Neuronal stem cell (in vitro differentiated cells): ENCODE measurements at regions not wholly inside any gene's neighbourhood (a gene's known extent, or its start where the extent isn't known, plus 50 kb on each side); places are given as distances from the start of the nearest gene placed in this dataset.
A peak's percentile ranks its signal among the peaks of the same experiment; 100 is the strongest.

ENCODE experiments used
- DNase-seq: peaks from one replicate; pipeline ENCODE4 v3.0.0-alpha.2; 2013; ENCODE audit warnings: low spot score
- H2AFZ ChIP-seq: one replicate; pipeline ENCODE4 v1.6.1; 2013; ENCODE audit warnings: mild to moderate bottlenecking, low read length, inconsistent platforms
- H2AK5ac ChIP-seq: 2 replicates; pipeline ENCODE4 v1.6.1; 2013; ENCODE audit warnings: low read depth, mild to moderate bottlenecking, inconsistent platforms, low read length, moderate library complexity, mixed read lengths
- H2BK120ac ChIP-seq: 2 replicates; pipeline ENCODE4 v1.6.1; 2013; ENCODE audit warnings: low read depth, mild to moderate bottlenecking, inconsistent platforms, low read length, moderate library complexity, mixed read lengths
- H2BK12ac ChIP-seq: one replicate; pipeline ENCODE4 v1.6.1; 2013; ENCODE audit warnings: low read length, inconsistent platforms
- H2BK15ac ChIP-seq: 2 replicates; pipeline ENCODE4 v1.6.1; 2013; ENCODE audit warnings: mild to moderate bottlenecking, low read length, inconsistent platforms, mixed read lengths
- H2BK5ac ChIP-seq: one replicate; pipeline ENCODE4 v1.6.1; 2013; ENCODE audit warnings: inconsistent platforms, mild to moderate bottlenecking, low read length, moderate library complexity
- H3K14ac ChIP-seq: one replicate; pipeline ENCODE4 v1.6.1; 2013; ENCODE audit warnings: low read length, inconsistent platforms
- H3K18ac ChIP-seq: 2 replicates; pipeline ENCODE4 v1.6.1; 2013; ENCODE audit warnings: low read length, inconsistent platforms
- H3K23ac ChIP-seq: 2 replicates; pipeline ENCODE4 v1.6.1; 2013; ENCODE audit warnings: low read depth, mild to moderate bottlenecking, mixed read lengths, low read length, inconsistent platforms; ENCODE audit not compliant: poor library complexity
- H3K27ac ChIP-seq: replicated peaks from 3 replicates; pipeline ENCODE4 v1.5.1; 2013; ENCODE audit warnings: low read length, inconsistent platforms
- H3K27me3 ChIP-seq, 3 experiments: 2 replicates each; pipeline ENCODE4 v1.6.1; 2013; ENCODE audit warnings: low read length in 3 of 3, mild to moderate bottlenecking in 2 of 3, inconsistent platforms in 1 of 3, low read depth in 1 of 3, mixed read lengths in 1 of 3, moderate library complexity in 1 of 3; ENCODE audit not compliant: control insufficient read depth in 3 of 3, insufficient read depth in 3 of 3
- H3K36me3 ChIP-seq, 2 donors: replicated peaks in 1 of 2; 2 replicates each; pipeline ENCODE4 v1.6.1; 2013; ENCODE audit warnings: low read length in 2 of 2; ENCODE audit not compliant: control insufficient read depth in 2 of 2, insufficient read depth in 2 of 2
- H3K4ac ChIP-seq: 2 replicates; pipeline ENCODE4 v1.6.1; 2013; ENCODE audit warnings: inconsistent platforms, mild to moderate bottlenecking, low read length, moderate library complexity
- H3K4me1 ChIP-seq, 2 donors: 1 replicate in 1 of 2; 2 replicates in 1 of 2; pipeline ENCODE4 v1.6.1; 2013; ENCODE audit warnings: low read length in 2 of 2, low read depth in 1 of 2; ENCODE audit not compliant: control insufficient read depth in 2 of 2, insufficient read depth in 1 of 2
- H3K4me2 ChIP-seq: one replicate; pipeline ENCODE4 v1.6.1; 2013; ENCODE audit warnings: mild to moderate bottlenecking, low read length, inconsistent platforms; ENCODE audit not compliant: insufficient read depth, poor library complexity, severe bottlenecking
- H3K4me3 ChIP-seq, 2 donors: 2 replicates each; pipeline ENCODE4 v1.5.1; 2013; ENCODE audit warnings: low read length in 2 of 2, mild to moderate bottlenecking in 2 of 2, inconsistent platforms in 1 of 2, moderate library complexity in 1 of 2
- H3K79me1 ChIP-seq: one replicate; pipeline ENCODE4 v1.6.1; 2013; ENCODE audit warnings: low read depth, mild to moderate bottlenecking, inconsistent platforms, low read length, moderate library complexity
- H3K9ac ChIP-seq: one replicate; pipeline ENCODE4 v1.6.1; 2013; ENCODE audit warnings: mild to moderate bottlenecking, low read depth, low read length, inconsistent platforms; ENCODE audit not compliant: poor library complexity
- H3K9me3 ChIP-seq, 2 donors: replicated peaks in 1 of 2; 2 replicates each; pipeline versions ENCODE3 to v1.6.1; 2013; ENCODE audit warnings: low read length in 2 of 2, mild to moderate bottlenecking in 2 of 2, inconsistent platforms in 1 of 2, low read depth in 1 of 2, mixed read lengths in 1 of 2, moderate library complexity in 1 of 2; ENCODE audit not compliant: control insufficient read depth in 2 of 2, insufficient read depth in 1 of 2
- H4K8ac ChIP-seq: one replicate; pipeline ENCODE4 v1.6.1; 2013; ENCODE audit warnings: low read depth, mild to moderate bottlenecking, inconsistent platforms, low read length, moderate library complexity
- H4K91ac ChIP-seq: one replicate; pipeline ENCODE4 v1.6.1; 2013; ENCODE audit warnings: low read length, low read depth, mild to moderate bottlenecking, inconsistent platforms; ENCODE audit not compliant: poor library complexity
- WGBS, 2 donors: extraction: QIAGEN DNeasy Blood & Tissue Kit; methylation state at CpG; one replicate each; pipeline ENCODE4 v1.1.7; 2013; ENCODE audit warnings: missing lambda C conversion rate in 2 of 2, mixed read lengths in 1 of 2; ENCODE audit not compliant: insufficient read length in 2 of 2, insufficient replicate concordance in 1 of 2; ENCODE audit errors: extremely low coverage in 2 of 2; 5-methylcytosine and 5-hydroxymethylcytosine counted together

DNA sequence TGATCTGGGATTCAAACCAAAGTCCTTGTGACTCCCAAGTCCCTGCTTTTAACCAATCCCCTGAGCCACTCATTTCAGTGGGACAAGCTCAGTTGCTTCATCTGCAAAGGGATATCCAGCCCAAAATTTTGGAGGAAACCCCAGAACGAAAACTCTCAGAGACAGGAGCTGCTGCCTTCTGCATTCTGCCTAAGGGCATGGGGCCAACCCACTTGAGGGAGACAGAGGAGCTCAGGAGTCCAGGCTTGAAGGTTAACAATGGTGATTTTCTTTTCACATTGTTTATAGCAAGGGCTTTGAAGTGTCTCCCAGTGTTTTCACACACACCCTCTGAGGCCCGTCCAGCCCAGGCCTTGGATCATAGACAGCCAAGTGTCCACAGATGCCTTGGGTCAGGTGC, 148.1 kb upstream of the CTTNBP2NL start:
- no peak overlapping the region for H3K4me3 ChIP-seq
- H3K14ac ChIP-seq, result no peak overlapping the region
- DNase-seq, result no peak
- no peak overlapping the region for H4K8ac ChIP-seq
- H3K4me1 ChIP-seq, result no peaks in the 10 kb centered on the region
- H3K4me2 ChIP-seq, result no peak overlapping the region
- H3K23ac ChIP-seq, result no peak overlapping the region
- no peaks in the 10 kb centered on the region for H3K36me3 ChIP-seq
- no peak overlapping the region for H3K27ac ChIP-seq
- H3K18ac ChIP-seq, result peak overlapping the region; percentile 0
- H3K9ac ChIP-seq, result no peak overlapping the region
- no peaks in the 10 kb centered on the region for H3K9me3 ChIP-seq
- H4K91ac ChIP-seq, result no peak overlapping the region
- H2BK120ac ChIP-seq, result no peak overlapping the region
- no peak overlapping the region for H2BK12ac ChIP-seq
- no peak overlapping the region for H2AFZ ChIP-seq
- WGBS, 2 donors, result no CpG with 5 or more reads among the region's 2 CpGs
- no peak overlapping the region for H2AK5ac ChIP-seq
- H3K79me1 ChIP-seq, result no peaks in the 10 kb centered on the region
- H3K27me3 ChIP-seq, result no peaks in the 10 kb centered on the region
- no peak overlapping the region for H2BK5ac ChIP-seq
- H3K4ac ChIP-seq, result no peak overlapping the region
- no peak overlapping the region for H2BK15ac ChIP-seq

DNA sequence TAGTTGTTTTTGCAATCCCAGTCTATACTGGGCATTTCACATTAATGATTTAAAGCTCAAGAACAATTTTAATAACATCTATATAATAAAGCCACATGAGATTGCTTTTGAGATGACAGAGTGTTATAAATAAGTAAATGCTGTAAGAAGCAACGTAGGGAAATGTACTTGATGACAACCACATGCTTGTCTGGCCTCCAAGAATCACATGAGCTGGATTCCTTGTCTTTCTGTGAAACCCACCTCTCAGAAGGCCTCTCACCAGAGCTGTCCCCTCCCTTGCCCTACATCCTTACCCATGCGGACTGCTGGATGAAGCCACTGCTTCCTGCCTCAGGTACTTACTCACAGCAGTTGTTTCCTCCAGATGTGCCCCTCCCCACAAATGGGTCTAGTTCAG, 145.1 kb upstream of the CTTNBP2NL start:
- H3K4me2 ChIP-seq, result no peak overlapping the region
- no peaks in the 10 kb centered on the region for H3K4me1 ChIP-seq
- H3K36me3 ChIP-seq, result no peaks in the 10 kb centered on the region
- H3K14ac ChIP-seq, result no peak overlapping the region
- H3K4ac ChIP-seq, result no peak overlapping the region
- H2BK5ac ChIP-seq, result no peak overlapping the region
- no peak overlapping the region for H3K9ac ChIP-seq
- H3K27me3 ChIP-seq, result no peaks in the 10 kb centered on the region
- no peak overlapping the region for H2BK12ac ChIP-seq
- no peak overlapping the region for H3K4me3 ChIP-seq
- no CpG with 5 or more reads among the region's 2 CpGs for WGBS, 2 donors
- H3K18ac ChIP-seq, result no peak overlapping the region
- no peak overlapping the region for H4K8ac ChIP-seq
- H4K91ac ChIP-seq, result no peak overlapping the region
- H3K9me3 ChIP-seq, result no peaks in the 10 kb centered on the region
- H2BK120ac ChIP-seq, result no peak overlapping the region
- DNase-seq, result no peak
- H2BK15ac ChIP-seq, result no peak overlapping the region
- no peak overlapping the region for H3K23ac ChIP-seq
- no peak overlapping the region for H2AFZ ChIP-seq
- no peak overlapping the region for H2AK5ac ChIP-seq
- no peak overlapping the region for H3K27ac ChIP-seq
- no peaks in the 10 kb centered on the region for H3K79me1 ChIP-seq

DNA sequence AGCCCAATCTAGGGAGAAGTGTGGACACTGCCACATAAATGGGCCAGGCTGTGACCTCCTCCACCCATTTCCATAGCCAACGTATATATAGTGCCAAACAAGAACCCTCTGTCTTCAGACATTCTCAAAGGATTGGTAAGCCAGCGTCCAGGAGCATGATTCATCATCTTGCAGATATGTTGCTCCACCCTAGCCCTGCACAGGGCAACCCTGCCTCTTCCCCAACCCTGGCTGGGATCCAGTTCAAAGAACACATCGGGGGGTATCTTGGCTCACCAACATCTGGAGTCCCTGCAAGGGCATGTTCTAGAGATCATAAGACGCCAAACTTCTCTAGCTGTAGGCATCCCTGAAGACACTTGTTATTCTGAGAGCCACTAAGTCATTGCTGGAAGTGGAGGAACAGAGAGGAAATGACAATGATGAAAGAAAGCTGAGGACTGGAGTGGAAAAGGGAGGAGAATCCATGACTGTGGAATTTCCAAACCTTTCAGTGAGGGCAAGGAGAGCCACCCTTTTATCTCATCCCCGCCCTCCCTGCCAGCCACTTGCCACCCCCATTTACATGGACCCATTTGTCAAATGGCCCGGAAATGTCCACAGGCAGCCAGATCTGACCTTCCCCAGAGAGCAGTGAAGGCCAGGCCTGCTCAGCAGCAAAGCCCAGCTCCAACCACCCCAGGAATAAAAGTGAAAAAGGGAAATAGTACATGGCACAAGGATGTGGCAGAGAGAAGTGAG, 144.1 kb upstream of the CTTNBP2NL start:
- no peak overlapping the region for H3K18ac ChIP-seq
- no peak overlapping the region for H3K23ac ChIP-seq
- H3K4me2 ChIP-seq, result no peak overlapping the region
- no peak overlapping the region for H3K14ac ChIP-seq
- no peak for DNase-seq
- no peak overlapping the region for H2BK15ac ChIP-seq
- no peak overlapping the region for H3K27ac ChIP-seq
- H4K8ac ChIP-seq, result no peak overlapping the region
- no peak overlapping the region for H2BK12ac ChIP-seq
- H2AK5ac ChIP-seq, result no peak overlapping the region
- H3K36me3 ChIP-seq, result no peaks in the 10 kb centered on the region
- no peaks in the 10 kb centered on the region for H3K4me1 ChIP-seq
- H2BK120ac ChIP-seq, result no peak overlapping the region
- H3K4me3 ChIP-seq, result no peak overlapping the region
- H3K27me3 ChIP-seq, result no peaks in the 10 kb centered on the region
- H2BK5ac ChIP-seq, result no peak overlapping the region
- no peak overlapping the region for H4K91ac ChIP-seq
- H3K9me3 ChIP-seq, result no peaks in the 10 kb centered on the region
- no peak overlapping the region for H3K9ac ChIP-seq
- no peak overlapping the region for H3K4ac ChIP-seq
- WGBS, 2 donors, result no CpG with 5 or more reads among the region's 6 CpGs
- no peaks in the 10 kb centered on the region for H3K79me1 ChIP-seq
- no peak overlapping the region for H2AFZ ChIP-seq

GRCh38 chr1:112253366-112253765, 142.6 kb upstream of the CTTNBP2NL start:
- H2BK120ac ChIP-seq, result no peak overlapping the region
- H2BK15ac ChIP-seq, result no peak overlapping the region
- no peaks in the 10 kb centered on the region for H3K9me3 ChIP-seq
- no peak for DNase-seq
- H2BK5ac ChIP-seq, result no peak overlapping the region
- H3K79me1 ChIP-seq, result no peaks in the 10 kb centered on the region
- no peak overlapping the region for H3K9ac ChIP-seq
- no peak overlapping the region for H3K23ac ChIP-seq
- no peak overlapping the region for H3K4me3 ChIP-seq
- WGBS, 2 donors, result no CpG with 5 or more reads among the region's 2 CpGs
- H3K27ac ChIP-seq, result no peak overlapping the region
- no peak overlapping the region for H2AK5ac ChIP-seq
- no peak overlapping the region for H3K4ac ChIP-seq
- H4K91ac ChIP-seq, result no peak overlapping the region
- H2AFZ ChIP-seq, result no peak overlapping the region
- no peaks in the 10 kb centered on the region for H3K27me3 ChIP-seq
- H3K4me1 ChIP-seq, result no peaks in the 10 kb centered on the region
- H4K8ac ChIP-seq, result no peak overlapping the region
- no peak overlapping the region for H3K14ac ChIP-seq
- no peak overlapping the region for H2BK12ac ChIP-seq
- H3K18ac ChIP-seq, result no peak overlapping the region
- no peak overlapping the region for H3K4me2 ChIP-seq
- no peaks in the 10 kb centered on the region for H3K36me3 ChIP-seq
